ENCODE measurements at regions not wholly inside any gene's neighbourhood (a gene's known extent, or its start where the extent isn't known, plus 50 kb on each side); places are given as distances from the start of the nearest gene placed in this dataset.
A peak's percentile ranks its signal among the peaks of the same experiment; 100 is the strongest.

DNA sequence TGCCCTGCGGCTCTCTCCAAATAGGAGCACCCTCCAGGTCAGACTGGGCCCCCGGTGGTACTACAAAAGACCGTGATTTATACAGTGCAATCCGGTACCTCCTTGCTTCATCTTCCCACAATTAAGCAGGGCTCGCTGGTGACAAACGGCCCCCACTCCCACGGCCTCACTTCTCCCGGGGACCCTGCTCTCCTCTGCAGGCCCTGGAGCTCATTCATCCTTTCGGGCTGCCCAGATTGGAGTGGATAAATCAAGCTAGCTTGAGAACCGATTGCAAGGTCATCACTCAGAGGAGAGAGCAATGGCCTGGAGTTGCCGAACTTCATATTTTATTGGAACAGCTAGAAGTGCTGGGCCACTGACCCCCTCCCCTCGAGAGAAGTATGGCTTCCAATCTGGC lies 193.5 kb upstream of the IRX6 start:
- TF ChIP-seq BHLHE40 (IDR thresholded peaks at IDR 0.05; ENCODE audit: borderline replicate concordance): no peak
- TF ChIP-seq TARDBP (IDR thresholded peaks at IDR 0.05): no peak
- TF ChIP-seq CTBP1 (IDR thresholded peaks at IDR 0.05; ENCODE audit: borderline replicate concordance): no peak
- TF ChIP-seq LEF1 (IDR thresholded peaks at IDR 0.05; ENCODE audit: borderline replicate concordance): no peak
- TF ChIP-seq ELF4 (IDR thresholded peaks at IDR 0.05): no peak
- no peak for TF ChIP-seq L3MBTL2 (conservative IDR thresholded peaks at IDR 0.05)
- no peak for TF ChIP-seq ARNT (IDR thresholded peaks at IDR 0.05)
- no peak for TF ChIP-seq SUZ12 (IDR thresholded peaks at IDR 0.05)
- TF ChIP-seq FOXA1 (IDR thresholded peaks at IDR 0.05): no peak
- TF ChIP-seq SP1 (IDR thresholded peaks at IDR 0.05): no peak
- no peak for TF ChIP-seq FOXM1 (IDR thresholded peaks at IDR 0.05; ENCODE audit: borderline replicate concordance)
- no peak for TF ChIP-seq HDGF (IDR thresholded peaks at IDR 0.05; ENCODE audit: borderline replicate concordance)
- no peak for TF ChIP-seq FOXK2 (IDR thresholded peaks at IDR 0.05)
- no peak for TF ChIP-seq NFRKB (IDR thresholded peaks at IDR 0.05)
- no peak for TF ChIP-seq ZNF384 (IDR thresholded peaks at IDR 0.05)
- TF ChIP-seq, protein P1, sequence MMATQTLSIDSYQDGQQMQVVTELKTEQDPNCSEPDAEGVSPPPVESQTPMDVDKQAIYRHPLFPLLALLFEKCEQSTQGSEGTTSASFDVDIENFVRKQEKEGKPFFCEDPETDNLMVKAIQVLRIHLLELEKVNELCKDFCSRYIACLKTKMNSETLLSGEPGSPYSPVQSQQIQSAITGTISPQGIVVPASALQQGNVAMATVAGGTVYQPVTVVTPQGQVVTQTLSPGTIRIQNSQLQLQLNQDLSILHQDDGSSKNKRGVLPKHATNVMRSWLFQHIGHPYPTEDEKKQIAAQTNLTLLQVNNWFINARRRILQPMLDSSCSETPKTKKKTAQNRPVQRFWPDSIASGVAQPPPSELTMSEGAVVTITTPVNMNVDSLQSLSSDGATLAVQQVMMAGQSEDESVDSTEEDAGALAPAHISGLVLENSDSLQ (IDR thresholded peaks at IDR 0.05): no peak
- DNase-seq (ENCODE audit: extremely low spot score): no peak
- ChIA-PET CTCF (no interaction called here), POLR2A (no interaction called here)

DNA sequence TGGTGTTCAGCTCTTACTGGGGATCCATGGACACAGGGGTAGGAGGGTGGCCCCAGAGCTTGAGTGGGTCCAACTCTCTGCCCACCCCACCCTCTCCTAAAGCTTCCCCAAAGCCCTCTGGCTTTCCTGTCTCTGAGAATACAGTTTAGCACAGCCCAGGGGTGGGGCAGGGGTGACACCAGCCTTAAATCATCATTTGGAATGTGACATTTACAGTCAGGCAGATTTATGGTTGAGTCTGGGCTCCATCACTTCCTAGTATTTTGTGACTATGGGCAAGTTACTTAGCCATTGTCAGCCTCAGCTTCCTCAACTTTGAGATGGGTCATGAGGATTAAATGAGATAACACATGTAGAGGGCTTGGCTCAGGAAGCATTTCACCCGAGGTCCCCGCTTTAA lies 193.1 kb upstream of the IRX6 start:
- ChIA-PET CTCF (no interaction called here), POLR2A (no interaction called here)
- no peak for DNase-seq (ENCODE audit: extremely low spot score)
- no peak for TF ChIP-seq FOXA1 (IDR thresholded peaks at IDR 0.05)
- TF ChIP-seq, protein P1 (IDR thresholded peaks at IDR 0.05): peak; percentile 85

DNA sequence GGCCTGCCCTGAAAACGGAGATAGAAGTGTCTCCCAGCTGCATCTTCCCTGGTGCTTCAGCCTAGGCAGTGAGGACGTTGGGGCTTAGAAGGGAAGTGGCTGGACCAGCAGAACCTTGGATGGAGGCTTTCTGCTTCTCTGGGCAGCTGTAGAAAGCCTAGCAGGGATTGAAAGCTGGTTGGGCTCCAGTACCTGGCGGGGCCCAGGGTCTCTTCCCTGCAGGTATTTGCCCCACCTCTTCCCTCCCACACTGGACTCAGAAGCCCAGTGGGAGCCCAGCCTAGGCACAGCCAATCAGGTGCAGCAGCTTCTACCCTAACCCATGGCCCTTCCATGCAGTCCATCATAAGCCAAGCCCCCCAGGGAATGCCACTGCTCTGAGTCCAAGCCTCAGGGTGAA lies 190.3 kb upstream of the IRX6 start:
- no peak for TF ChIP-seq L3MBTL2 (conservative IDR thresholded peaks at IDR 0.05)
- no peak for TF ChIP-seq ZNF384 (IDR thresholded peaks at IDR 0.05)
- no peak for TF ChIP-seq BHLHE40 (IDR thresholded peaks at IDR 0.05; ENCODE audit: borderline replicate concordance)
- TF ChIP-seq TARDBP (IDR thresholded peaks at IDR 0.05): no peak
- TF ChIP-seq LEF1 (IDR thresholded peaks at IDR 0.05; ENCODE audit: borderline replicate concordance): no peak
- no peak for TF ChIP-seq HDGF (IDR thresholded peaks at IDR 0.05; ENCODE audit: borderline replicate concordance)
- no peak for TF ChIP-seq SUZ12 (IDR thresholded peaks at IDR 0.05)
- TF ChIP-seq SP1 (IDR thresholded peaks at IDR 0.05): no peak
- TF ChIP-seq, protein P1 (IDR thresholded peaks at IDR 0.05): no peak
- TF ChIP-seq FOXM1 (IDR thresholded peaks at IDR 0.05; ENCODE audit: borderline replicate concordance): no peak
- TF ChIP-seq ARNT (IDR thresholded peaks at IDR 0.05): no peak
- no peak for TF ChIP-seq ELF4 (IDR thresholded peaks at IDR 0.05)
- ChIA-PET CTCF (no interaction called here), POLR2A (no interaction called here)
- no peak for DNase-seq (ENCODE audit: extremely low spot score)

DNA sequence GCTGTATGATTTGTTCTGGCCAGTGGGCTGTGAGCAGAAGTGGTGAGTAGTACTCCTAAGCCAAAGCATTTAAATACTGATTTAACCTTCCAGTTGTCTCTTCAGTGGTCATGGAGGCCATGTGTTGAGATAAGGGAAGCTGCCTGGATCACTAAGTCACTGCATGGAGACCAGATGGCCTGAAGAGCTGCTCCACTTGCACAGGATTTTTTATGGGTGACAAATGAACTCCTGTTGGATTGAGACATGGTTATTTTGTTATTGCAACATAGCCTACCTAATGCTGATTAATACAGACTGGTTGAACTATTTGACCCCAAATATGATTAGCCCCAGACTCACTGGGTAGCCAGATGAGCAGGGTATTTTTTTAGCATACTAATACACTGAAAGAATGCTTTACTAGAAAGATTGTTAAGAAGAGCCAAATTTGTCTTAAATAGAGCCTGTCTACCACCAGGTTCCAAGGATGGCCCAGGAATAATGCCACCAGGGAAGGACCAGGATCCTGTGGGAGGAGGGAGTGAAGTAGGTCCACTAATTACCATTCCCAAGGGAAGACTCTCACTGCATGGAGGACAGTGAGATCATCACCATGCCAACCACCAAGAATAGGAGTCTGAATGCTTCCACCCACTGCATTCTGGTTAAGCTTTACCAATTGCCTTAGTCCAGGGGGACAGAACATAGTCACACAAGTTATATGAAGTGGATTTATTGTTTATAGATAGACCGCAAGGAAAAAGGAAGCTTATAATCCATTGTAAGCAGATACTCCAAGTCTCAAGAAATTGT lies 187.4 kb upstream of the IRX6 start:
- TF ChIP-seq FOXM1 (IDR thresholded peaks at IDR 0.05; ENCODE audit: borderline replicate concordance): no peak
- TF ChIP-seq L3MBTL2 (conservative IDR thresholded peaks at IDR 0.05): no peak
- TF ChIP-seq NFRKB (IDR thresholded peaks at IDR 0.05): no peak
- TF ChIP-seq TARDBP (IDR thresholded peaks at IDR 0.05): no peak
- no peak for TF ChIP-seq SP1 (IDR thresholded peaks at IDR 0.05)
- no peak for TF ChIP-seq CTBP1 (IDR thresholded peaks at IDR 0.05; ENCODE audit: borderline replicate concordance)
- TF ChIP-seq SUZ12 (IDR thresholded peaks at IDR 0.05): no peak
- TF ChIP-seq ARNT (IDR thresholded peaks at IDR 0.05): no peak
- no peak for TF ChIP-seq HDGF (IDR thresholded peaks at IDR 0.05; ENCODE audit: borderline replicate concordance)
- no peak for TF ChIP-seq LEF1 (IDR thresholded peaks at IDR 0.05; ENCODE audit: borderline replicate concordance)
- no peak for TF ChIP-seq ZNF384 (IDR thresholded peaks at IDR 0.05)
- TF ChIP-seq, protein P1 (IDR thresholded peaks at IDR 0.05): no peak
- TF ChIP-seq BHLHE40 (IDR thresholded peaks at IDR 0.05; ENCODE audit: borderline replicate concordance): no peak
- no peak for TF ChIP-seq ELF4 (IDR thresholded peaks at IDR 0.05)
- POLR2A ChIA-PET: no interaction called here
- DNase-seq (ENCODE audit: extremely low spot score): no peak
- CTCF ChIA-PET: no interaction called here

DNA sequence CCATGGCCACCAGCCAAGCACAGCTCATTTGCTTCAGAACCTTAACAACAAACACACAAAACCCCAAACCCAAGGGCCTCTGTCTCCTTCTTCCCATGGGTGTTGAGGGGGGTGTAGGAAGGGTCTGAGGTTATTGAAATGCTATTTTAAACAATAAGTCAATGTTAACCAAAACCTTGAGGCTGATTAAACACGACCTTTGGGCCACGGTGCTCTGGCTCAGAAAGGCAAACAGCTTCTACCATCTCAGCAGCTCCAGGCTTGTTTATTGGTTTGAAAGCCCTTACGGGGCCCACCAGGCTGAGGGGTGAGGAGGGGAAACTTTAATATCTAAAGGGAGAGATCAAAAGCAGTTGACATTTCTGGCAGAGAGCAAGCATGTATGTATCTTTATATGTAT lies 185.7 kb upstream of the IRX6 start:
- no peak for DNase-seq (ENCODE audit: extremely low spot score)
- TF ChIP-seq FOXA1 (IDR thresholded peaks at IDR 0.05) (no peak), NFRKB (IDR thresholded peaks at IDR 0.05) (no peak), ELF4 (IDR thresholded peaks at IDR 0.05) (no peak), L3MBTL2 (conservative IDR thresholded peaks at IDR 0.05) (no peak), CTBP1 (IDR thresholded peaks at IDR 0.05; ENCODE audit: borderline replicate concordance) (no peak), TARDBP (IDR thresholded peaks at IDR 0.05) (no peak), FOXK2 (IDR thresholded peaks at IDR 0.05) (no peak), BHLHE40 (IDR thresholded peaks at IDR 0.05; ENCODE audit: borderline replicate concordance) (no peak), SP1 (IDR thresholded peaks at IDR 0.05) (no peak), ARNT (IDR thresholded peaks at IDR 0.05) (no peak), HDGF (IDR thresholded peaks at IDR 0.05; ENCODE audit: borderline replicate concordance) (no peak)
- TF ChIP-seq, protein P1 (IDR thresholded peaks at IDR 0.05): no peak
- ChIA-PET CTCF (interaction anchor here (1.0 kb wide), 1 partner anchor 33 kb away, joined by 3 read pairs; no protein-coding TSS in a partner anchor), POLR2A (no interaction called here)

All from HEK293T (cell line).